Endothelial cell of umbilical vein (primary cell): ENCODE measurements at regions not wholly inside any gene's neighbourhood (a gene's known extent, or its start where the extent isn't known, plus 50 kb on each side); places are given as distances from the start of the nearest gene placed in this dataset.

Source experiments
- BruUV-seq: library from RNA; stranded (reverse); fragments of 400-500 nt; replicated peaks from 2 replicates; lab custom pipeline; 2021; lab: Mats Ljungman, UMichigan
- CTCF ChIA-PET: fragments of 300-600, 350-600 bp; sonication (Branson Sonifier 250); formaldehyde crosslinking; loops from one replicate; lab custom pipeline; 2021; ENCODE audit warnings: antibody characterized with exemption, inconsistent platforms; lab: Charles Lee
- POLR2A ChIA-PET: fragments of 300-600, 350-600 bp; sonication (Branson Sonifier 250); formaldehyde crosslinking; loops from one replicate; lab custom pipeline; 2021; ENCODE audit warnings: antibody characterized with exemption, inconsistent platforms; lab: Charles Lee
- DNase-seq: peaks from one replicate; pipeline ENCODE4 v3.0.0-alpha.2; 2011; ENCODE audit warnings: low read depth, low spot score
- FAIRE-seq: peaks from 2 replicates; lab custom pipeline; 2011; peaks lifted over from hg19 to GRCh38; lab: Jason Lieb, UNC
- H2AFZ ChIP-seq: 2 replicates; pipeline ENCODE4 v1.6.0; 2012; ENCODE audit warnings: low read depth, low read length, control low read depth, inconsistent platforms
- H3K27ac ChIP-seq: 2 replicates; pipeline ENCODE4 v1.5.1; 2011; ENCODE audit warnings: low read depth, mild to moderate bottlenecking, control low read depth, low read length, moderate library complexity; ENCODE audit not compliant: insufficient read depth
- H3K27me3 ChIP-seq, 2 experiments: 2 replicates each; pipeline versions ENCODE4 v1.6.0 to v1.6.1; 2011; ENCODE audit warnings: low read length in 2 of 2, mixed read lengths in 1 of 2; ENCODE audit not compliant: control insufficient read depth in 2 of 2, insufficient read depth in 2 of 2
- H3K36me3 ChIP-seq, 2 experiments: 2 replicates in 1 of 2; 3 replicates in 1 of 2; pipeline ENCODE4 v1.5.1; 2011; ENCODE audit warnings: low read length in 2 of 2, mild to moderate bottlenecking in 1 of 2, moderate library complexity in 1 of 2; ENCODE audit not compliant: control insufficient read depth in 2 of 2, insufficient read depth in 2 of 2; ENCODE audit errors: extremely low read depth in 1 of 2
- H3K4me1 ChIP-seq: 3 replicates; pipeline ENCODE4 v1.5.1; 2011; ENCODE audit warnings: mild to moderate bottlenecking, low read length; ENCODE audit not compliant: control insufficient read depth, insufficient read depth; ENCODE audit errors: extremely low read depth
- H3K4me2 ChIP-seq: 2 replicates; pipeline ENCODE4 v1.6.1; 2011; ENCODE audit warnings: low read length, control low read depth, mixed read lengths; ENCODE audit not compliant: insufficient read depth
- H3K4me3 ChIP-seq, 3 experiments: fragments of 200-600 bp in 1 of 3; sonication (generic), shearing (Covaris generic) in 1 of 3; replicated peaks in 1 of 3; 2 replicates each; pipeline ENCODE4 v1.5.1; 2011 to 2016; ENCODE audit warnings: control low read depth in 3 of 3, low read length in 3 of 3, mild to moderate bottlenecking in 2 of 3, inconsistent platforms in 1 of 3, low read depth in 1 of 3, moderate library complexity in 1 of 3; ENCODE audit not compliant: insufficient read depth in 1 of 3
- H3K79me2 ChIP-seq: 2 replicates; pipeline ENCODE4 v1.6.0; 2012; ENCODE audit warnings: low read length, inconsistent platforms; ENCODE audit not compliant: control insufficient read depth, insufficient read depth
- H3K9ac ChIP-seq: replicated peaks from 2 replicates; pipeline ENCODE3; 2011; ENCODE audit warnings: low read length, control low read depth; ENCODE audit not compliant: insufficient read depth; ENCODE audit errors: extremely low read depth
- H3K9me1 ChIP-seq: replicated peaks from 3 replicates; pipeline ENCODE4 v1.6.0; 2011; ENCODE audit warnings: mild to moderate bottlenecking, low read length; ENCODE audit not compliant: control insufficient read depth, insufficient read depth; ENCODE audit errors: extremely low read depth
- H3K9me3 ChIP-seq: replicated peaks from 2 replicates; pipeline ENCODE4 v1.5.1; 2012; ENCODE audit warnings: low read length, inconsistent platforms; ENCODE audit not compliant: control insufficient read depth, insufficient read depth
- H4K20me1 ChIP-seq: replicated peaks from 2 replicates; pipeline ENCODE3; 2011; ENCODE audit warnings: mild to moderate bottlenecking, low read length; ENCODE audit not compliant: control insufficient read depth, insufficient read depth; ENCODE audit errors: extremely low read depth
- EZH2 ChIP-seq: IDR thresholded peaks from 2 replicates; pipeline ENCODE4 v1.6.1; 2012; ENCODE audit warnings: borderline replicate concordance, low read depth, mild to moderate bottlenecking, moderate library complexity, low read length, inconsistent platforms; ENCODE audit not compliant: severe bottlenecking
- FOS ChIP-seq: IDR thresholded peaks from 2 replicates; pipeline ENCODE4 v1.6.1; 2011; ENCODE audit warnings: mild to moderate bottlenecking, low read length, moderate library complexity, borderline replicate concordance; ENCODE audit not compliant: insufficient read depth
- GATA2 ChIP-seq: IDR thresholded peaks from 2 replicates; pipeline ENCODE4 v1.7.0; 2011; ENCODE audit warnings: low read depth, mild to moderate bottlenecking, moderate library complexity, mixed read lengths, low read length; ENCODE audit not compliant: insufficient read length, insufficient read depth
- JUN ChIP-seq: IDR thresholded peaks from 2 replicates; pipeline ENCODE4 v1.6.1; 2011; ENCODE audit warnings: borderline replicate concordance, low read depth; ENCODE audit not compliant: insufficient read length, insufficient read depth
- dilution Hi-C: fragments of 300-500 bp; cut with MboI; formaldehyde crosslinking; loops from one replicate; pipeline ENCODE4 v1.15.0; 2019; ENCODE audit warnings: low sequenced_read_pairs; ENCODE audit not compliant: extremely low pct_ligation_motif_present
- intact Hi-C: fragments of 100-400 bp; cut with micrococcal nuclease; formaldehyde crosslinking; loops from one replicate; pipeline ENCODE4 v1.10.0; 2022
- TF ChIP-seq, protein P1 (sequence below), 2 donors: IDR thresholded peaks; 1 replicate in 1 of 2; 2 replicates in 1 of 2; pipeline ENCODE4 v1.5.1; 2011; ENCODE audit warnings: low read length in 2 of 2, mild to moderate bottlenecking in 2 of 2, moderate library complexity in 2 of 2, control low read depth in 1 of 2, inconsistent platforms in 1 of 2, low read depth in 1 of 2; ENCODE audit not compliant: insufficient read depth in 1 of 2; ENCODE audit errors: extremely low read depth in 1 of 2

DNA sequence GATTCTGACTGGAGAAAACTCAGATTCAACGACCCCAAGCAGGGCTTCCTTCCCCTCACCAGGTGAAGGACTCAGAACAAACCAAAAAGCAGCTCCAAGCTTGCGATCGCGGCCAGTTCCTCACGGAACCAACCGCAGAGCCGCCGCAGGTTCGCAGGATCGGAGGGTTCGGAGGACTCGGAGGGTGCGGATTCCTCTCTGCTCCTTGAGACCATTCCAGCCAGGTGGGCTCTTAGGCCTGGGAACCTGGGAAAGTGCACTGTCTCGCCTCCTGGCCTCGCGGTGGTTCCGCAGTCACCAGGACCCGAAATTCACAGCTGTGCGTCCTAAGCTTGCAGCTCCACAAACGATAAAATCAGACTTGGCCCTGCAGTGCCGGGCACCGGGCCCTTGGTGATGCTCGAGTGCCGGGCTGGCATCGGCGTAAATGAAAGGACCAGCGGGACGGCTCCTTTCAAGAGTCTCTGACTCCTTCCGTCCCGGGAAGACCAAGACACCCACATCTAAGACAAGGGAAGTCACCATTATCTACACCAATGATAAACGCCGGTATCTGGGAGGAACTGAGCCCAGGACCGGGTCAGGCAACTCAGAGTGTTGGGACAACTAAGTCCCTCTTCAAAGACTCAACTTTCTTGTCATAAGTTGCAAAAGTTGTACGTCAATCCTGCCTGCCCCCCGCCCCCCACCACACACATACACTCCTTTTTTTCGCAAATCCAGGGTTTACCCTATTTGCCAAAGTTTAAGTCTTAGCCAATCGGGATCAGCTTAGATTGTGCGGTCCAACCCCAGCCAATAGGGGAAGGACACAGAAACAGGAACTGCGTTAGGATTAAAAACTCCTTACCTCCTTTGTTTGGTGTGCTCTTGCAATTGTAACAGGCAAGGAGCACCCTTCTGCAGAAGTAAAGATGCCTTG is 69.8 kb upstream of the PRSS16 start:
- BruUV-seq = TSS peak; percentile 40
- peak; percentile 94 for FAIRE-seq
- intact Hi-C loops = loop anchor here (1.0 to 5.0 kb wide), 14 partner anchors 11 to 717 kb away; partner anchors contain the start of genes ABT1 and ZNF184

More for the DNA sequence above, 69.8 kb upstream of the PRSS16 start:
- dilution Hi-C loops = no loop called here
- Histone ChIP-seq H3K4me3 (peak overlapping the region; percentile 34 to 94 (median 77)), H3K27ac (peak overlapping the region; percentile 41), H3K9ac (peak overlapping the region; percentile 70), H3K27me3 (peaks cover 8 to 18% of the 10 kb centered on the region in 2 experiments), H3K4me1 (no peaks in the 10 kb centered on the region), H3K4me2 (peak overlapping the region; percentile 54), H3K9me3 (no peaks in the 10 kb centered on the region), H2AFZ (peak overlapping the region; percentile 77), H3K36me3 (no peaks in the 10 kb centered on the region), H4K20me1 (no peaks in the 10 kb centered on the region), H3K79me2 (no peaks in the 10 kb centered on the region), H3K9me1 (no peaks in the 10 kb centered on the region)
- DNase-seq = peak; percentile 88
- TF ChIP-seq, protein P1, sequence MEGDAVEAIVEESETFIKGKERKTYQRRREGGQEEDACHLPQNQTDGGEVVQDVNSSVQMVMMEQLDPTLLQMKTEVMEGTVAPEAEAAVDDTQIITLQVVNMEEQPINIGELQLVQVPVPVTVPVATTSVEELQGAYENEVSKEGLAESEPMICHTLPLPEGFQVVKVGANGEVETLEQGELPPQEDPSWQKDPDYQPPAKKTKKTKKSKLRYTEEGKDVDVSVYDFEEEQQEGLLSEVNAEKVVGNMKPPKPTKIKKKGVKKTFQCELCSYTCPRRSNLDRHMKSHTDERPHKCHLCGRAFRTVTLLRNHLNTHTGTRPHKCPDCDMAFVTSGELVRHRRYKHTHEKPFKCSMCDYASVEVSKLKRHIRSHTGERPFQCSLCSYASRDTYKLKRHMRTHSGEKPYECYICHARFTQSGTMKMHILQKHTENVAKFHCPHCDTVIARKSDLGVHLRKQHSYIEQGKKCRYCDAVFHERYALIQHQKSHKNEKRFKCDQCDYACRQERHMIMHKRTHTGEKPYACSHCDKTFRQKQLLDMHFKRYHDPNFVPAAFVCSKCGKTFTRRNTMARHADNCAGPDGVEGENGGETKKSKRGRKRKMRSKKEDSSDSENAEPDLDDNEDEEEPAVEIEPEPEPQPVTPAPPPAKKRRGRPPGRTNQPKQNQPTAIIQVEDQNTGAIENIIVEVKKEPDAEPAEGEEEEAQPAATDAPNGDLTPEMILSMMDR (IDR thresholded peaks at IDR 0.05; ENCODE audit: extremely low read depth in 1 of 2, insufficient read depth in 1 of 2, low read depth in 1 of 2, low read length in 2 of 2) = peak; percentile 45 to 60
- TF ChIP-seq EZH2 (no peak), GATA2 (peak; percentile 39), FOS (no peak), JUN (no peak)
- ChIA-PET POLR2A (interaction anchor here (0.6 to 1.4 kb wide), 5 partner anchors 45 to 687 kb away, joined by 3 to 6 read pairs (median 4); a partner anchor contains a TSS), CTCF (interaction anchor here (0.6 to 2.8 kb wide), 18 partner anchors 10 to 1152 kb away, joined by 3 to 22 read pairs (median 7); a partner anchor contains a TSS)
